HG02623 (cell line): ENCODE measurements at regions not wholly inside any gene's neighbourhood (a gene's known extent, or its start where the extent isn't known, plus 50 kb on each side); places are given as distances from the start of the nearest gene placed in this dataset.

Source experiments
- ATAC-seq: cut with Tn5 transposase; IDR thresholded peaks from one replicate; pipeline ENCODE4 v1.9.1; 2021; ENCODE audit warnings: moderate library complexity; ENCODE audit not compliant: unreplicated experiment

DNA sequence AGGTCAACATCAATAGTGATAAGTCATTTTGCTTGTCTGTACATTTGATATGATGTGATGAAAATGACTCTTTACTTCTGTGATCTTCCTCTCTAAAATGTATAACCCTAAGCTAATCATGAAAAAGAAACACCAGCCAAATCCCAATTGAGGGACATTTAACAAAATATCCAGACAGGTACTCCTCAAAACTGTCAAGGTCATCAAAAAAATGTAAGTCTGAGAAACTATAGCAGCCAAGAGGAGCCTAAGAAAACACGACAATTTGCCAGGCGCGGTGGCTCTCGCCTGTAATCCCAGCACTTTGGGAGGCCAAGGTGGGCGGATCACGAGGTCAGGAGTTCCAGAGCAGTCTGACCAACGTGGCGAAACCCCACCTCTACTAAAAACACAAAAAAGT, 708.5 kb upstream of the ID4 start:
- ATAC-seq = no peak

DNA sequence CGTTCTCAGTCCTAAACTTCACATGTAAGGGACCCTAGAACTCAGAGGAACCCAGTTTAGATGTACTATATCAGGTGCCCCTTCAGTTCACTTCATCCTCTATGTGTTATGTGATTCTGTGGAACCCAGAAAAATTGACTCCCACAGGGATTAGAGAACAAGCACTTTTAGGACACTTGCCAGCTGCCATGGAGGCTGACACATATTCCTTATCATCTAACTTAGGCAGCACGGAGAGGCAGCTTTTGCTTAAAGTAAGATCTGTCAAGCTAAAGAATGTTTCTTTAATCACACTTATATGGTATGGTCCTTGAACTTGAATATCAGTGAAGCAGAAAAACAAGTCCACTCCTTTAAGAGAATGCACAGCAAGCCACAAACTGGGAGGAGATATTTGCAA, 701.5 kb upstream of the ID4 start:
- no peak for ATAC-seq

DNA sequence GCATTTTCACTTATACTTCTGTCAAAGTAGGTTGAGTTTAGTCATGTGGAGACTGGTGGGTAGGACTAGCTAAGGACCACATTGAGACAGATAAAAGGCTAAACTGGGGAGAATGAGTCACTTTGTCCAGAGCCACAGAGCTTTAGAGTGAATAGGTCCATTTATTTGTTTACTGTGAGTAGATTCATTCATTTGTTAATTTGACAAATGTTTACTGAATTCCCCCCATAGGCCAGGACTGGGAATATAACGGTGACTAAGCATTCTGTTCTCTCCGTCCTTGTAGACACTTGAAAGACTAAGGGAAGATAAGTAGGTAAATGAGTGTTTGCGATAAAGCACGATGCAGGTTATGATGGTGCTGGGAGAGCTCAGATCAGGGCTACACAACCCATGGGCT, 699.7 kb upstream of the ID4 start:
- no peak for ATAC-seq

DNA sequence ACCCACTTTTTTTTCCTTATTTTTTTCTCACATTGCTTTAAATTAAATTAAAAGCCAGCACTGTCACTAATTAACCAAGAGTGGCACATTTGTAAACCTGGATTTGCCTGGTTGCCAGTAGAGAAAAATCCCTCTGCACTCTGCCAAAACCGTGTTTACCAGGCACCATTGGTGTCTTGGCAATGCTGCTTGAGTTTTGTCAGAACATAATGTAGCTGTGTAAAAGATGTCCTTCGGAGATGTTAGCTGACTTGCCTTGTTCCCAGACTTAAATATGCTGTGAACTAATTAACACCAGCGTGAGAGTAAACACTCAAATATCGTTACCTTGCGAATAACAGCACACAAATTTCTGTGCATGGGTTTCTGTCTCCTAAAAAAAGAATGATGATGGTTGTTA, 694.9 kb upstream of the ID4 start:
- ATAC-seq = no peak

DNA sequence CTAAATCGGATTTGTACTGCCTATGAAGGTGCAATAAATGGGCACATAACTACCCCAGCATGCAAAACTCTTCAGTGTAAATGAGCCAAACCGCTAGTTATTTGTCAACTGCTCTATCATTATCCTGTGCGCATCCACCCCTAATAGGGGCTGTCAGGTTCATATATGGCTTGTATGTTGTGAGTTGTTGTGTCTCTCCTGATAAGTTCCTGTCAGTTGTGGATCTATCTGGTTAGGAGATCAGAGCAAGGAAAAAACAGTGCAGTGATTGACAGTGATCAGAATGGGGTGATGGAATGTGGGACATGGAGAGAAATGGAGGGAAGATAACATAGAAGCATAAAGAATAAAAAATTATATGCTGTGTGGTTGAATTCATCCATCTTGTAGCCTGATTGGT, 686.9 kb upstream of the ID4 start:
- no peak for ATAC-seq

DNA sequence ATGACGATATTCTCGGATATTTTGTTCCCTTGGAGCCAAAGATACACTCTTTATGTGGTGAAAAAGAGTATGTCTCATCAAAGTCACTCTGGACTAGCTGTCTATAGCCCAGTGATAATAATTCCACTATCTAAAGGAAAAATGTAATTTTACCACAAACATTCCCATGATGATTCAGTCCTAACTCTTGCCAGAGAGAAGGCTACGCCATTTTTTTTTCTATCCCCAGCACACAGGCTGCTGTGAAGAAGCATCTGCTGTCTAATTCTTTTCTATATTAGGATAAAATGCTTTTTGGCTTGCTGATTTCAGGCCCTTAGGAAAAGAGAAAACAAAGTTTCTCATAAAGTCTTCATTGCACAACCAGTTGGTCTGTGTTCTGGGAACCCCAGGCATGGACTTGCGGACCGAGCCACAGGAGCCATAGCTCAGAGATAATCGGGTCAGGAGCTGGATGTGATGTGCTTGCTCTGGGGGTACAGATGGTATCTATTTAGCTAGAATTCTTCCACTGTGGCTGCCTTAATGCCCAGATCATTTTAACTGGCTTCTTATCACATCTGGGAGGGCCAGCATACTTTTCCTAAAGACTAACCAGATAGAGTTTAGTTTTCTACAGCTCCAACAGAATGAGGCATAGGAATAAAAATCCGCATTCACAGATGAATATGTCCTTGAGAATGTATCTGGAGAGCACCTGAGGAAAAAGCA, 683.7 kb upstream of the ID4 start:
- ATAC-seq = no peak

DNA sequence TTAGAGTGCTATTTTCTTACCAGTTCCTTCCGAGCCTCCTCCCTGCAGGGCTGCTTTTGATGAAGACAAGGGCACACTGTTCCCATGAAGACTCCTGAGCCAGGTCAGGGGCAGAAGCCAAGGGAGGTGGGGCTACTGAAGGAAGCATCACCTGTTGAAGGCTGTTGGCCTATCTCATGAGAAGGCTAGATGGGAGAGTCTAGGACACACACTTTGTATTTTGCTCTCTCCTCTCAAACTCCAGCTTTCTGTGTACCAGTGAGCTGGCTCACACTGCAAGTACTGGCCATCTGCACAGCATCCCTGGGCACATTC, 683.2 kb upstream of the ID4 start:
- ATAC-seq = no peak

DNA sequence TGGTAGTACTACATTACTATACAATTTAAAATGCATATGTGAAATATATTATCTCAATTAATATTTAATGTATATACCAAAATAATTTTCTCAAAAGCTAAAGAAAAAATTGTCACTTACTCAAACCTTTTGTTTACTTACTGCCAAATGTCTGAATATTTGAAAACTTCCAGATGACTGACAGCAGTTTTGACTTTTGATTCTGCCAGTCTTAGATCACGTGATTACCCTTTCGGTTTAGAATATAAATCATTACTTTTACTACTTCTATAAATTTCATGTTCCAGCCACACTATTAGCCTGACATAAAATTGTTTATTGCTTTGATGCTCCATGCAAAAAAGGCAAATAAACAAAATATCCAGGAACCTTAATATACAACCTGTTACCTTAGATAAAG, 680.7 kb upstream of the ID4 start:
- ATAC-seq = no peak

DNA sequence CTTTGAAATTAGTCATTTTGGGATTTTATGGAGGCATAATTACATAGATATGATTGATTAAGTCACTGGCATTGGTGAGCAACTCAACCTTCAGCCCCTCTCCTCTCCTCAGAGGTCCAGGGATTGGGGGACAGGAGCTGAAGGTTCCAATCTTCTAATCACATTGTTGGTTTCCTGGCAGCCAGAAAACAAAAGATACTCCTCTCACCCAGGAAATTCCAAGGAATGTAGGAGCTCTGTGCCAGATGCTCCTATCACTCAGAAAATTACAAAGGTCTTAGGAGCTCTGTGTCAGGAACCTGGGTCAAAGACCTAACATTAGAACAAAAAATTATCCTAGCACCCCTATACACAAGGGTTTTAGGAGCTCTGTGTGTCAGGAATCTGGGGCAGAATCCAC, 679.7 kb upstream of the ID4 start:
- no peak for ATAC-seq

DNA sequence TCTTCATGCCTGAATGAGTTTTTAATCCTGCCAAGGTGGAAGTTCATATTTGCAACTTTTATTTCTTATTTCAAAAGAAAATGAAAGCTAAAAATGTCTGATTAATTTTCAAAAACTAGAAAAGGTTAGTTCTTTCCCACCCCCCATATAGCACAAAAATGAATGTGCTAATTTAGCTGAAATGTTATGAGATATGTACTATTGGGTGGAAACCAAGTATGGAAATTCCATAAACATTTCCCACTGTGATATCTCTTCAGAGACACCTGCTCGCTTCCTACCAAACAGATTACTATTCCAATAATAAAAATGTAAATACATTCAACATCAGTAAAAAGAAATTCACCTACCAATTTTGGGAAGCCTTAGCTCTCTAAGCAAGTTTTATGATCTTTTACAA, 678.6 kb upstream of the ID4 start:
- ATAC-seq = no peak

DNA sequence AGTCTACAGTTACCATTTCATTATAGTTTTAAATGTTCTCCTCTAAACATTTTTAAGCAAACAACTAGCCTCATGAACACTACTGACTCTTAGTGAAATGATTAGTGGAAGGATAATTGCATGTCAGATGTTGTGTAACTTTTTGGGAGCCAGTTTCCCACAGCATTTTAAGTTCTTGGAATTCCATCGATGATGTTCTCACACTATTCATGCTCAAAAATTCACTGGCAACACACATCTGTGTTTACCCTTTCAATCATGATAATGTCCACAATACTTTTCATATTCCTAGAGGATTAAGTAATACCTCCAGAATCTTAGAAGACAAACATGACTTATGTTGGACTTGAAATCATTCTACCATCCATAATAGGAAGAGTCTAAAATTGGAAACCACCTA, 678.1 kb upstream of the ID4 start:
- ATAC-seq = no peak

DNA sequence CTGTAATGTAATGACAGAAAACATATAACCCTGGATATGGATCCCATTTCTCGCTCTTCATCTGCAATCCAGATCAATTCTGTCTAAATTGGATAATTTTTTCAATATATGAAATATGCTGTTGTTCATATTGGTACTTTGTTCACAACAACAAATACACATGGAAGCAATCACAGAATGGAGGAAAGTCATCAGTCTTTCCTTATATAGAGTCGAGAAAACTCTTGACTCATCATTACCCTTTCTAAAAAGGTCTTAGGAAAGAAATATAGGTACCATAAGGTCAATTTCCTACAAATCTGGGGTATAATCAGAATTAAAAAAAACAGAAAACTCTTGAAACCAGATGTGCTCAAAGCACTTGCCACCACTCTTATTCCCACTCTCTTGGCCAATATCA, 677.6 kb upstream of the ID4 start:
- ATAC-seq = no peak

DNA sequence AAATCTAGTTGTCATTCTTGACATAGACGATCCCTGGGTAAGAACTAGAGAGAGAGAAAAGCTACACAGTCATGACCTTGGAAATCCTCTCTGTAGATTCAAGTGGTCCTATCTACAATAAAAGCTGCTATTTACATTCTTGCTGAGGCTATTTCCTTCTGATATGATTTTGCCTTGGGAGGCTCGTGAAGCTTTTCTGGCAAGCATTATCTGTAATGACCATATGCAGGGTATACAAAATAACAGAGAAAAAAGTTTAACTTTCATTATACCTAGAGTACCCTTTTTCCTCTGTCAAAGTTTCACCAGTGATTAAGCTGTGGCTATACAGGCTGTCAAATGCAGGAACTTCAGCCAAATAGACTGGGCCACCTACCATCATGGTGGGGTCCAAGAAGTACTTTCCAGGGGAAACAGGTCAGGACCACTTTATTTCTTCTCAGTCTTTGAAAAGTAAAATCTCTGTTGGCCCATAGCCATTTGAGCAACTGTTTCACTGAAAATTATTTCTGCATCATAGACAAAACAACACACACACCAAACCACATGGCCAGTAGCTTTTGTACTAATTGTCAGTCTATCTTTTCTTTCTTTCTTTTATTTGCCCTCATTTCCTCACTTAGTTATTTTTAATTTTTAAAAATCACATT, 677.0 kb upstream of the ID4 start:
- ATAC-seq = no peak

DNA sequence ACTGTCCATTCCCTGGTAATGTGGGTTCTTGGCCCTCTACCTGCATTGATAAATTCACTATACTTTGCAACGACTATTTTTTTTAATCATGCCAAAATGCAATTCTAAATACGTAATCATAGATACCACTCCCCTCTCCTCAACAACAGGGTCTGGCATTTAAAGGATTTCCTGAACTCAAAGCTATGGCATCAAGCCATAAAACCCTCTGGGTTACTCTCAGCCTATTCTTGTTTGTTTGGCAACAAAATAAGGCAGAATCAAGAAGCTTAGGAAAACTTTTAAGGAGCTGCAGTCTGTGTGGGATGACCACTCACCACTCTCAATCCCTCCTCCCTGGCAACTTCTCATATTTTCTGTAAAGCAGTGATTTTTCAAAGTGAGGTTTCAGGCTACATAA, 669.9 kb upstream of the ID4 start:
- no peak for ATAC-seq

DNA sequence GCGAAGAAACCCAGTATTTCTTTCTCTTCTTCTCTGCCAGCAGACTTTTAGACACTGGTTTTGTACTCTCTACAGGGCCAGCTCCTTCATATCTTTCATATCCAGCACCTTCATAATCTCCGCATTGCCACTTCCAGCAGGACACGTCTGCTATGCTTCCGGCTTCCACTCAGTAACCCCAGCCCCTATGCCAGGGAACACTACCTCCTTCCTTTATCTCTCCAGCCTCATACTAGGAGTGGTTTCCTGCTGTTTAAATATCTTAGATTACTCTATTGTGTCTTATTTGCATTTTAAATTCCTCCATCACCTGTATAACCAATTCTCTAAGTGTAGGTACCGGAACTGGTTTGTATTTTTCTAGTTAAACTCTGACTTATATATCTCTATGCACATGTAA, 667.8 kb upstream of the ID4 start:
- no peak for ATAC-seq

DNA sequence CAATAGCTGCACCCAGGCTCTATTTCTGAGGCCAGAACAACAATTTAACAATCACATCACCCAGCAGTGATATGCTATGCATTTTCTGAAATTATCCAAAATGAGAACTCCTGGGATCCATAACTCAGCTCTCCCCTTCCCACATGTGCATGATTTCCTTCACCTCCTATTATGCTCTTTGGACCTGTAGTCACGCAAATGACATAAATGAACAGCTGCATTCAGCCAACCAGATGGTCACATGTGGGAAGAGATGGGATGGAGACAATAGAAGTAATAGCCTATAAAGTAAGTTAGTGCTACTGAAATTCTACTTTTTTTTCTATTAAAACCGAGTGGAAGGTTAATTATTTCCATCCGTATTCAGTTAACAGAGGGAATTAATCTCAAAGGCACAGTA, 662.1 kb upstream of the ID4 start:
- no peak for ATAC-seq

DNA sequence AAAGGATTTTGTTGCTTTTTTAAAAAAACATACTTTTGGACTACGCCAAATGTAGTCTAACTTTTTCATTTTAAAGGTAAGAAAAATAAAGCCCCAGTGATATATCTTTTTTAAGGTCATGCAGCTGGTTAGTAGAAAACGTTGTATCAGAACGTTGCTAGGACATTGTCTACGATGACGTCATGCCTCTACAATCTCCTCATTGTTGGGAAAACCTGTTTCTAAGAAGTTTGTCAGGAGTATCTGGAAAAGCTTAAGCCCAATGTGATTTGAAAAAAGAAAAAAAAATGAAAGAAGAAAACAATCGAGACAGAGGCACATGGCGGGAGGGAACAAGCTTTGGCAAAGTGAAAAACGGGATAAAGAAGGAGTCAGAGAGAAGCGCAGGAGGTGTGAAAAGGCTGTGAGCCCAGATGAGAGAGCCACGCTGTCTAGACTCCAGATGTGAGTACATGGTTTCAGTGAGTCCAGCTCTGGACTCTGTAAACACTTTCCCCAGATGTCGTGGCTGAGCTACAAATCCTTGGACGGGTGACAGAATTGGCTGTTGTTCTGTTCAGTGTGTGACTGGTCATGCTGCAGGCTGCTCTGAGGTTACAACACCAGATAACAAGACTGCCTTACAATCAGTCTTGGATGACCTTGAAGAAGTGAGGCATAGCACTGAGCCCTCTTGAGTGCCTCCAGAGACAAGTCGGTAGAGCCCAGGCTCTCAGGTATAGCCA, 656.7 kb upstream of the ID4 start:
- ATAC-seq = no peak

DNA sequence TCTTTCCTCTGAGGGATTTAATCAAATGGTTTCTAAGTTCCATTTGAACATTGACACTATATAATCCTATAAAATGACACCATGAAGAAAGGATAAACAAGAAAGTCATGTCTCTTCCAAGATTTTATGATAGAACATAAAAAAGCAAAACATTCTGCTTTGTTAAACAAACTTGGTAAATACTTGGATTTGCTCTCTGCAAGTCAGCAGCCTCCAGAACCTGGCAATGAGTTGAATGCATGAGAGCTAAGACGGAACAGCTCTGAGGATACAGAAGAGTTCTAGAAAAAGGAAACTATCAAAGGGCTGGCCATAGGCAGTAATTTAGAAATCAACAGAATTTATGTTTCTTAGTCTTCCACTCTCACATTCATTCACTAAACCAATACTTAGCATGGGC, 656.0 kb upstream of the ID4 start:
- ATAC-seq = no peak

DNA sequence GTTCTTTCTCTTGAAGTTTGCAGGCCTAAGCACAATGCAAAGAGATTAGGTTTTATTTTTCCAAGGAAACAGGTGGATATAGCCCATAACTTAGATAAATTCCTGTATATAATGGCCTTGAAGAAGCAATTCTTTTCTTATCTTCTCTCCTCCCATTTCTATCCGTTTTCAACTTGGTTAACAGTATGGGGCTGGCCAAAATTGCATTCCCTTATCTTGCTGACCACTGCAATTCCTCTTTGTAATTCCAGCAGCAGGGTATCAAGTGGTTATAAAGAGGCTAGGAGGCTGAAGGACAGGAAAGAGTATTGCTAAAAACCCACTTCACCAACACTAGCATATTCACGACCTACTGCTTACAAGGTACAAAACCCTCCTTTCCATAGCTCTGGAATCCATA, 643.5 kb upstream of the ID4 start:
- ATAC-seq = no peak

DNA sequence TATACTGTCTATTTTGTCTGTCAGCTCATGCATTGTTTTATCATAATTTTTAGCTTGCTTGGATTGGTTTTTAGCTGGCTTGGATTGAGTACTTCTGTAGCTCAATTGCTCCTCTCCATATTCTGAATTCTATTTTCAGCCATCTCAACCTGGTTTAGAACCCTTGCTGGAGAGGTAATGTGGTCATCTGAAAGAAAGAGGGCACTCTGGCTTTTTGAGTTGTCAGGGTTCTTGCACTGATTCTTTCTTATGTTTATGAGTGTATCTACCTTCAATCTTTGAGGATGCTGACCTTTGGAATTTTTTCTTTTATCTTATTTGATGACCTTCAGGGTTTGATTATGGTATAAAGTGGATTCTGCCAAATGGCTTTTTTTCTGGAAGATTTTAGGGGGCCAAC, 632.7 kb upstream of the ID4 start:
- no peak for ATAC-seq

DNA sequence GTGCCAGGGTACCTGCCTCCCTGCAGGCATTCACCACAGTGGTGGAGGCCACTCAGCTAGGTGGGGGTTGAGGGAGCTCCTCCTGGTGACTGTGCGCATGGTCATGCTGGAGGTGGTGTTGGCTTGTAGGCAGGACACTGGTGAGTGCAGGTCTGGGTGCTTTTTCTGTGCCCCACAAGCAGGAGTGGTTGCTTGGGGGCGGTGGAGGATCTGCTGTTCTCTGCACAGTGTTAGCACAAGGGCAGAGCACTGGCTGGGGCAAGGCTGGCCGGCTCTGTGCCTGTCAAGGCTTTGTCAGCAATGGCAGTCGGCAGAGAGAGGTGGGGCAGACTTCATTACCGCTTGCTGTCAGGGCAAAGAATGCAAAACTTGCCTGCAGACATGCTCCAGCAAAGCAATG, 632.1 kb upstream of the ID4 start:
- no peak for ATAC-seq

DNA sequence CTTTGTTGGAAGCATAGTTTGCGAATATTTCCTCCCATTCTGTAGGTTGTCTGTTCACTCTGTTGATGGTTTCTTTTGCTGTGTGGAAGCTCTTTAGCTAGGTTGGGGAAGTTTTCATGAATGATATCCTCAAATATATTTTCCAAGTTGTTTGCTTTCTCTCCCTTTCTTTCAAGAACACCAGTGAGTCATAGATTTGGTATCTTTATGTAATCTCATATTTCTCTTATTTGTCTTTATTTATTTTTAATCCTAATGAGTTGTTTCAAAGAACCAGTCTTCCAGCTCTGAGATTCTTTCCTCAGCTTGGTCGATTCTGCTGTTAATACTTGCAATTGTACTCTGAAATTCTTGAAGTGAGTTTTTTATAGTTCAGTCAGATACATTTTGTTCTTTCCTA, 628.0 kb upstream of the ID4 start:
- ATAC-seq = no peak
